ENCODE measurements at regions not wholly inside any gene's neighbourhood (a gene's known extent, or its start where the extent isn't known, plus 50 kb on each side); places are given as distances from the start of the nearest gene placed in this dataset.

GRCh38 chr2:193267496-193268002 lies 1072.8 kb upstream of the TMEFF2 start:
- no CpG with 5 or more reads among the region's 1 CpG for WGBS (ENCODE audit: insufficient coverage)
- no peaks in the 10 kb centered on the region for H3K36me3 Mint-ChIP-seq
- no peak overlapping the region for H3K4me3 ChIP-seq (replicated peaks in 1 of 3; ENCODE audit: low read depth in 2 of 3, low read length in 3 of 3)
- no peak overlapping the region for H3K9ac ChIP-seq (ENCODE audit: insufficient read depth, low read length, poor library complexity, severe bottlenecking)
- peaks cover 0 to 6% (median 2%) of the 10 kb centered on the region in 7 donors for H3K9me3 Mint-ChIP-seq
- H4K20me1 ChIP-seq (ENCODE audit: insufficient read depth, low read length), result no peaks in the 10 kb centered on the region
- H2AFZ ChIP-seq (ENCODE audit: insufficient read depth, low read depth, low read length, poor library complexity, severe bottlenecking), result no peak overlapping the region
- H3K36me3 ChIP-seq (replicated peaks in 1 of 2; ENCODE audit: control insufficient read depth in 1 of 2, insufficient read depth in 2 of 2, low read length in 2 of 2), result no peaks in the 10 kb centered on the region
- no peaks in the 10 kb centered on the region for H3K79me2 ChIP-seq (ENCODE audit: insufficient read depth, low read length)
- H3K9me3 ChIP-seq (replicated peaks in 1 of 2; ENCODE audit: control insufficient read depth in 1 of 2, insufficient read depth in 1 of 2, low read length in 2 of 2), result no peaks in the 10 kb centered on the region
- no peaks in the 10 kb centered on the region for H3K27me3 Mint-ChIP-seq (ENCODE audit: low read depth in 3 of 3)
- no peaks in the 10 kb centered on the region for H3K27me3 ChIP-seq (ENCODE audit: control insufficient read depth in 2 of 2, insufficient read depth in 2 of 2, low read length in 2 of 2)
- DNase-seq, result no peak
- H3K27ac ChIP-seq (ENCODE audit: low read depth in 1 of 2, low read length in 2 of 2), result no peak overlapping the region
- intact Hi-C loops (cut with micrococcal nuclease), result no loop called here
- no peak overlapping the region for H3K27ac Mint-ChIP-seq
- H3K4me1 Mint-ChIP-seq, result peaks cover 15% of the 10 kb centered on the region
- no peak for TF ChIP-seq CTCF (IDR thresholded peaks at IDR 0.05)
- peaks cover 14 to 16% of the 10 kb centered on the region in 2 donors for H3K4me1 ChIP-seq (ENCODE audit: control insufficient read depth in 1 of 2, insufficient read depth in 2 of 2, low read length in 2 of 2)
- H3K4me3 Mint-ChIP-seq, result no peak overlapping the region
- H3K4me2 ChIP-seq (replicated peaks; ENCODE audit: extremely low read depth, low read length, poor library complexity, severe bottlenecking), result no peak overlapping the region

- H3K27me3 Mint-ChIP-seq (ENCODE audit: low read depth in 3 of 3), result no peaks in the 10 kb centered on the region
- Histone ChIP-seq H3K9ac (ENCODE audit: insufficient read depth, low read length, poor library complexity, severe bottlenecking) (no peak overlapping the region), H3K27ac (ENCODE audit: low read depth in 1 of 2, low read length in 2 of 2) (no peak overlapping the region), H3K27me3 (ENCODE audit: control insufficient read depth in 2 of 2, insufficient read depth in 2 of 2, low read length in 2 of 2) (no peaks in the 10 kb centered on the region), H4K20me1 (ENCODE audit: insufficient read depth, low read length) (no peaks in the 10 kb centered on the region), H2AFZ (ENCODE audit: insufficient read depth, low read depth, low read length, poor library complexity, severe bottlenecking) (no peak overlapping the region), H3K36me3 (replicated peaks in 1 of 2; ENCODE audit: control insufficient read depth in 1 of 2, insufficient read depth in 2 of 2, low read length in 2 of 2) (no peaks in the 10 kb centered on the region), H3K4me2 (replicated peaks; ENCODE audit: extremely low read depth, low read length, poor library complexity, severe bottlenecking) (no peak overlapping the region), H3K79me2 (ENCODE audit: insufficient read depth, low read length) (no peaks in the 10 kb centered on the region), H3K4me3 (replicated peaks in 1 of 3; ENCODE audit: low read depth in 2 of 3, low read length in 3 of 3) (no peak overlapping the region), H3K9me3 (replicated peaks in 1 of 2; ENCODE audit: control insufficient read depth in 1 of 2, insufficient read depth in 1 of 2, low read length in 2 of 2) (no peaks in the 10 kb centered on the region), H3K4me1 (ENCODE audit: control insufficient read depth in 1 of 2, insufficient read depth in 2 of 2, low read length in 2 of 2) (no peaks in the 10 kb centered on the region)
- no peak overlapping the region for H3K27ac Mint-ChIP-seq
- peaks cover 0 to 8% (median 1%) of the 10 kb centered on the region in 7 donors for H3K9me3 Mint-ChIP-seq
- intact Hi-C loops (cut with micrococcal nuclease), result no loop called here
- TF ChIP-seq CTCF (IDR thresholded peaks at IDR 0.05), result no peak
- no peak overlapping the region for H3K4me3 Mint-ChIP-seq
- no peaks in the 10 kb centered on the region for H3K4me1 Mint-ChIP-seq
- DNase-seq, result no peak
- H3K36me3 Mint-ChIP-seq, result no peaks in the 10 kb centered on the region
Observed at GRCh38 chr2:193253014-193253530, 1058.3 kb upstream of the TMEFF2 start.

All from CD14-positive monocyte (primary cell).